Natural killer cell treated with Interleukin-12 subunit alpha and Interleukin-12 subunit beta and Interleukin-15 and Interleukin-18, amount 100 ng/mL, for 72 hours (primary cell): ENCODE measurements at regions not wholly inside any gene's neighbourhood (a gene's known extent, or its start where the extent isn't known, plus 50 kb on each side); places are given as distances from the start of the nearest gene placed in this dataset.
"Not testable (repeated sequence)": the region's sequence is repeated elsewhere in the genome, so short reads cannot be mapped to it uniquely, and the experiment has no call there.

Experiments used
- ATAC-seq, 2 donors: fragments of 150-1000 bp; cut with Tn5 transposase in 1 of 2; sonication (Bioruptor Pico), chemical (Tn5 transposase) in 1 of 2; 2 replicates each; pipeline ENCODE4 v1.10.0; 2021
- DNase-seq: peaks from one replicate; pipeline ENCODE4 v3.0.0; 2022; ENCODE audit warnings: low spot score
- H3K27ac Mint-ChIP-seq, 2 donors: 1 replicate in 1 of 2; 2 replicates in 1 of 2; pipeline ENCODE4 v1.8.0; 2022; ENCODE audit warnings: mixed read lengths in 2 of 2, mild to moderate bottlenecking in 1 of 2, moderate library complexity in 1 of 2
- H3K27me3 Mint-ChIP-seq, 2 donors: 1 replicate in 1 of 2; 2 replicates in 1 of 2; pipeline ENCODE4 v1.8.0; 2022; ENCODE audit warnings: mixed read lengths in 2 of 2
- H3K36me3 Mint-ChIP-seq: one replicate; pipeline ENCODE4 v1.8.0; 2022; ENCODE audit warnings: mixed read lengths
- H3K4me1 Mint-ChIP-seq, 2 donors: 1 replicate in 1 of 2; 2 replicates in 1 of 2; pipeline ENCODE4 v1.8.0; 2022; ENCODE audit warnings: low read depth in 2 of 2, mixed read lengths in 2 of 2, mild to moderate bottlenecking in 1 of 2
- H3K4me3 Mint-ChIP-seq: one replicate; pipeline ENCODE4 v1.8.0; 2022; ENCODE audit warnings: mixed read lengths
- H3K9me3 Mint-ChIP-seq: 2 replicates; pipeline ENCODE4 v1.8.0; 2022; ENCODE audit warnings: mixed read lengths

DNA sequence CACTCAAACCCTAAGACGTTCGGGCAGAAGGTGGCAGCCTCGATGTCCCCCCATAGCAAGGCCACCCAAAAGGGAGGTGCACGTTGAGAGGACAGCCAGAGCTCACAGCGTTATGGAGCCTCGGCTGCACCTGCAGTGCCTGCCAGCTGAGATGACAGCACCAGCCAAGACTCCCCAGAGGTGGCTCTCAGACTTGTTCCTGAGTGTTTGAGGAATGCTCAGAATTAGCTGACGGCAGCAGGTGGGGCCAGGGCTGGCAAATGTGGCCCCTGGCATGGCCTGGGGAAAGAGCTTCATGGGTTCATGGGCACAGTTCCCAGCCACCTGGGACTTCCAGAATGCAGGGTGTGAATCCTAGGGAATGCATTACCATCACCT, 177.8 kb downstream of the KLF13 start:
- no peak overlapping the region for H3K4me3 Mint-ChIP-seq
- DNase-seq (no peak), ATAC-seq (peak; percentile 11 to 50)
- no peak overlapping the region for H3K27ac Mint-ChIP-seq
- H3K9me3 Mint-ChIP-seq: no peaks in the 10 kb centered on the region
- H3K27me3 Mint-ChIP-seq: peaks cover 0 to 12% of the 10 kb centered on the region in 2 donors
- no peaks in the 10 kb centered on the region for H3K36me3 Mint-ChIP-seq
- H3K4me1 Mint-ChIP-seq: peaks cover 0 to 11% of the 10 kb centered on the region in 2 donors

GRCh38 chr15:31507573-31507972, 180.9 kb downstream of the KLF13 start:
- H3K4me1 Mint-ChIP-seq: peaks cover 8 to 15% of the 10 kb centered on the region in 2 donors
- not testable (repeated sequence) for H3K4me3 Mint-ChIP-seq, H3K27ac Mint-ChIP-seq, H3K27me3 Mint-ChIP-seq, ATAC-seq, H3K9me3 Mint-ChIP-seq, DNase-seq, H3K36me3 Mint-ChIP-seq

DNA sequence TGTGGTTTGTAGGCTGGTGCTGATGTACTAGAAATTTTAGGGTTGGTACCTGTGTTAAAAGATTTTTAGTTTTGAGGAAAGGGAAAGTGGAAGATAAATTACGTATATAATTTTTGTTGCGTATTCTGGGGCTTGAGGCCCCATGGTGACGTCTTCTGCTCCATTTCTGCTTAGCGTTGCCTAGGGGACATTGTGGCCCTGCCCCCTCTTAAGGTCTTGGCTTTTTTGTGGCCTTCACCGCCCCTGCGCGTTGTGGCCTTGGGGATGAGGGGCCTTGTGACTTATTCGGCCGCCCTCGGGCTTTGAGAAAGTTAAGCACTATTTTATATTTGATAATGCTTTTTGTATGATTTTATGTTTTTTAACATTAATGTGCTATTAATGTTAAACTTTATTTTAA, 182.0 kb downstream of the KLF13 start:
- no peaks in the 10 kb centered on the region for H3K9me3 Mint-ChIP-seq
- no peak for DNase-seq
- H3K4me1 Mint-ChIP-seq: peaks cover 9 to 20% of the 10 kb centered on the region in 2 donors
- no peaks in the 10 kb centered on the region for H3K36me3 Mint-ChIP-seq
- no peak overlapping the region for H3K4me3 Mint-ChIP-seq
- peaks cover 0 to 6% of the 10 kb centered on the region in 2 donors for H3K27me3 Mint-ChIP-seq
- no peak overlapping the region for H3K27ac Mint-ChIP-seq
- ATAC-seq: no peak

DNA sequence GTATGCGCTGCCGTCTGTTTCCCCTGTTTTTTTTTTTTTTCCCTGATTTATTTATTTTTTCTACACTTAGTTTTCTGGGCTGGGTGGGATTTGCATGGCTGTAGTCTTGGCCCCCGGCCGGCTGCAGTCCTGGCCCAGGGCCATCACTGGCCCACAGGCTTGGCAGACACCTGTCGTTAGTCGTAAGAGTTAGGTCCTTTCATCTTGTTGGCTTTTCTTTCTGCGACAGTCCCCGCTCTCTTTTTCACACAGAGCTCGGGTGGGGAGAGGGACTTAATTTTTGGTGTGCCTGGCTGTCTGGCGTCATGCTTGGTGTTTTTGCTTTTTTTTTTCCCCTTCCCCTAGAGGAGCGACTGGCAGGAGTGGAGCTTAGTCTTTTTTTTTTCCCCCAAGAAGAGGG, 183.4 kb downstream of the KLF13 start:
- Mint-ChIP-seq H3K36me3 (no peaks in the 10 kb centered on the region), H3K9me3 (no peaks in the 10 kb centered on the region), H3K4me1 (peaks cover 9 to 20% of the 10 kb centered on the region in 2 donors), H3K27ac (no peak overlapping the region), H3K27me3 (peaks cover 4 to 10% of the 10 kb centered on the region in 2 donors), H3K4me3 (no peak overlapping the region)
- ATAC-seq: no peak
- DNase-seq: no peak

DNA sequence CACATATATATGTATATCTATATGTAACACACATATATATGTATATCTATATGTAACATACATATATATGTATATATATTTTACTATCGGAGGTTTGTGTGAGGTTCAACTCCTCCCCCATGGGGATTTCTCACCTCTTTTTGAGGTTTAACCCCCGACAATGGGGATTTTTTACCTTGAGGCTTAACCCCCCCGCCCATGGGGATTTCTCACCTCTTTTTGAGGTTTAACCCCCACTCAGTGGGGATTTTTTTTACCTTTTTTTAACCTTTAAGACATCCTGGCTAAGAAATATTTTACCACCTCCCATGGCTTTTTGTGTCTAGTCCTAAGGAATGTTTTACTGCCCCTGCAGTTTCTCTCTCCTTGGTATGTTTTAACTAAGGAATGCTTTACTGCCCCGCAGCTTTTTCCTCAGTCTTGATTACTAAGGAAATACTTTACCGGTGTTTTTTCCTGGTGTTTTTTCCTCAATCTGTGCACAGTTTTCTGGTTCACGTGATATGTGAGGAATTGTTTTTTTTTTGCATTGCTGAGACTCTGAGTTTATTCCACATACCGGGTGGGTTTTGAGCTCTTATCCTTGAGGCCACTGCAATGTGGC, 185.2 kb downstream of the KLF13 start:
- H3K4me1 Mint-ChIP-seq: peaks cover 9 to 20% of the 10 kb centered on the region in 2 donors
- ATAC-seq (peak in 1 of 2 donors; percentile 57), DNase-seq (no peak)
- H3K27ac Mint-ChIP-seq: no peak overlapping the region
- peak overlapping the region; percentile 35 for H3K4me3 Mint-ChIP-seq
- peaks cover 4% of the 10 kb centered on the region for H3K9me3 Mint-ChIP-seq
- H3K36me3 Mint-ChIP-seq: no peaks in the 10 kb centered on the region
- H3K27me3 Mint-ChIP-seq: peaks cover 8 to 20% of the 10 kb centered on the region in 2 donors

DNA sequence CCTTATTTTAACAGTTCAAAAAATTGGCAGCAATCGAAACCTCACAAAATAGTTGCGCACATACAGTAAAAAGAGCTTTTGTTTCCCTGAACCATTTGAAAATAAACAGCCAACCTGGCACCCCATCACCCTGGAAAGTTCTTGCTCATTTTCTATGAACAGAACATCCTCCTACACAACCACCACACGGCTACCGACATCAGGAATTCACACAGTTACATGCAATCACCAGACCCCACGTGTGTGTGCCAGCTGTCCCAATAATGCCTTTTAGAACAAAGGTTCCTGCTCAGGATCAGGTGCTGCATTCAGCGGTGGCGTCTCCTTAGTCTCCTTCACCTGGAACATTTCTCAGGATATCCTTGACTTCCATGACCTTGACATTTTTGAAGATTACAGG, 186.5 kb downstream of the KLF13 start:
- Mint-ChIP-seq H3K27ac (no peak overlapping the region), H3K27me3 (peaks cover 4 to 20% of the 10 kb centered on the region in 2 donors)
- DNase-seq: no peak

GRCh38 chr15:31516440-31516839, 189.8 kb downstream of the KLF13 start:
- Mint-ChIP-seq H3K4me1 (peaks cover 9 to 12% of the 10 kb centered on the region in 2 donors), H3K36me3 (no peaks in the 10 kb centered on the region), H3K4me3 (no peak overlapping the region), H3K9me3 (peaks cover 4% of the 10 kb centered on the region), H3K27ac (no peak overlapping the region), H3K27me3 (peaks cover 4 to 20% of the 10 kb centered on the region in 2 donors)
- ATAC-seq (no peak), DNase-seq (no peak)

More for the DNA sequence above, 186.5 kb downstream of the KLF13 start:
- Mint-ChIP-seq H3K9me3 (peaks cover 4% of the 10 kb centered on the region), H3K4me3 (no peak overlapping the region), H3K4me1 (peaks cover 9 to 12% of the 10 kb centered on the region in 2 donors), H3K36me3 (no peaks in the 10 kb centered on the region)
- no peak for ATAC-seq

- Mint-ChIP-seq H3K36me3 (no peaks in the 10 kb centered on the region), H3K27me3 (peaks cover 4 to 20% of the 10 kb centered on the region in 2 donors), H3K27ac (no peak overlapping the region), H3K9me3 (peaks cover 4% of the 10 kb centered on the region), H3K4me3 (no peak overlapping the region), H3K4me1 (peaks cover 8 to 11% of the 10 kb centered on the region in 2 donors)
- DNase-seq (no peak), ATAC-seq (no peak)
Observed at GRCh38 chr15:31516874-31517273, 190.2 kb downstream of the KLF13 start.

- peaks cover 4% of the 10 kb centered on the region for H3K9me3 Mint-ChIP-seq
- H3K27me3 Mint-ChIP-seq: peaks cover 4 to 20% of the 10 kb centered on the region in 2 donors
- H3K4me1 Mint-ChIP-seq: peaks cover 0 to 5% of the 10 kb centered on the region in 2 donors
- no peak overlapping the region for H3K27ac Mint-ChIP-seq
- H3K4me3 Mint-ChIP-seq: no peak overlapping the region
- H3K36me3 Mint-ChIP-seq: no peaks in the 10 kb centered on the region
- ATAC-seq (no peak), DNase-seq (no peak)
Observed at GRCh38 chr15:31517711-31518110, 191.1 kb downstream of the KLF13 start.

GRCh38 chr15:31522028-31522427, 195.4 kb downstream of the KLF13 start:
- ATAC-seq (no peak), DNase-seq (no peak)
- no peaks in the 10 kb centered on the region for H3K27me3 Mint-ChIP-seq
- H3K4me3 Mint-ChIP-seq: no peak overlapping the region
- H3K36me3 Mint-ChIP-seq: no peaks in the 10 kb centered on the region
- H3K4me1 Mint-ChIP-seq: no peaks in the 10 kb centered on the region
- no peaks in the 10 kb centered on the region for H3K9me3 Mint-ChIP-seq
- H3K27ac Mint-ChIP-seq: no peak overlapping the region

- H3K27me3 Mint-ChIP-seq: no peaks in the 10 kb centered on the region
- H3K36me3 Mint-ChIP-seq: no peaks in the 10 kb centered on the region
- no peak for DNase-seq
- peak in 1 of 2 donors; percentile 32 for ATAC-seq
- H3K4me1 Mint-ChIP-seq: no peaks in the 10 kb centered on the region
- no peak overlapping the region for H3K4me3 Mint-ChIP-seq
- no peak overlapping the region for H3K27ac Mint-ChIP-seq
- no peaks in the 10 kb centered on the region for H3K9me3 Mint-ChIP-seq
Observed at GRCh38 chr15:31523027-31523654, 196.5 kb downstream of the KLF13 start.

GRCh38 chr15:31523655-31524049, 197.0 kb downstream of the KLF13 start:
- Mint-ChIP-seq H3K36me3 (no peaks in the 10 kb centered on the region), H3K4me3 (no peak overlapping the region), H3K27ac (no peak overlapping the region), H3K4me1 (no peaks in the 10 kb centered on the region), H3K27me3 (no peaks in the 10 kb centered on the region), H3K9me3 (no peaks in the 10 kb centered on the region)
- ATAC-seq: no peak
- no peak for DNase-seq

- DNase-seq (no peak), ATAC-seq (no peak)
- peaks cover 3 to 4% of the 10 kb centered on the region in 2 donors for H3K27me3 Mint-ChIP-seq
- H3K4me3 Mint-ChIP-seq: no peak overlapping the region
- no peaks in the 10 kb centered on the region for H3K9me3 Mint-ChIP-seq
- H3K4me1 Mint-ChIP-seq: no peaks in the 10 kb centered on the region
- no peaks in the 10 kb centered on the region for H3K36me3 Mint-ChIP-seq
- no peak overlapping the region for H3K27ac Mint-ChIP-seq
Observed at GRCh38 chr15:31525185-31525695, 198.6 kb downstream of the KLF13 start.

DNA sequence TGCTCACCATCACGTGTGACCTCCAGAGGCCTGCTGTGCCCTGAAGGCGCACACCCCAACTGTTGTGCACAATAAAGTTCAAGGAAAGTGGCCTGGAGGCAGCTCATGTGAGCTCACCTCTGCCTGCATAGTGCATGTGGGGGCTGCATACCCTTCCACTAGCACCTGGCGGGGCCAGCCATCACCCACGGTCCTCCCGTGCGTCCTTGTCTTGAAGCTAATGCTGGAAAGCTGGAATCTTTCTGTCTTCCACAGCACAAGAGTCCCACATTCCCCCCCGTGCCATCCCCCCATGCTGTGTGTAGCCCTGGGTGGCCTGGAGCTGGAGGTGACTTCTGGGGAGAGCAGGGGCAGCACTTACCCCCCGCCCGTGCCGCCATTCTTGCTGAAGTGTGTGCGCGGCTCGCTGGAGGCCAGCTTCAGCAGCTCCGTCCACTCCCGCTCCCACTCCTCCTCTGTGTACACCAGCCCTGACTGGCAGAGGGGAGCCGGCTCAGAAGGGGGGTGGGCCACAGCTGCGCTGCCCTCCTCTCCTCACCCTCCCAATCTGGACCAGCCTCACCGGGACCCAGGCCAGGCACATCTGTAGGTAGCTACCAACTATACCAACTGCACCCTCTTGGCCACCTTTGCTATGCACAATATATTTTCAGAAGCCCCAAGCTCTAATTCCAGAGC, 199.5 kb downstream of the KLF13 start:
- H3K27ac Mint-ChIP-seq: no peak overlapping the region
- DNase-seq (no peak), ATAC-seq (no peak)
- H3K27me3 Mint-ChIP-seq: peaks cover 7% of the 10 kb centered on the region in 2 donors
- no peaks in the 10 kb centered on the region for H3K36me3 Mint-ChIP-seq
- H3K4me1 Mint-ChIP-seq: no peaks in the 10 kb centered on the region
- no peaks in the 10 kb centered on the region for H3K9me3 Mint-ChIP-seq
- H3K4me3 Mint-ChIP-seq: no peak overlapping the region
